ENCODE measurements at regions not wholly inside any gene's neighbourhood (a gene's known extent, or its start where the extent isn't known, plus 50 kb on each side); places are given as distances from the start of the nearest gene placed in this dataset.
A peak's percentile ranks its signal among the peaks of the same experiment; 100 is the strongest.

DNA sequence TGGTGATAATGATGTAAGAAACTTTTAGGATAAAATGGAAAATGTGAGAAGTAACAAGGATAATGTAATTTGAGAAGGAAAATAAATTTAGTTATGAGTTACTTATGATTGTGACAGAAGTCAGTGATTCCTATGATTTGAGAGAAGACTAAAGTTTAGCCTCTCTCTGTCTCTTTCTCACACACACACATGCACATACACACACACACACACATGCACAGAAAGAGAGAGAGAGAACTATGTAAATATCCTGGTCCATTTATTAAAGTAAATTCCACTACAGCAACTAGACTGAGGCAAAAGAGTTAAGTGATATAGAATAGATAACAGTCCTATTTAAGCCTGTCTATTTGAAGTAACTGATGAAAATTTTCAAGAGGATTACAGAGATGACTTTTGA is 375.2 kb downstream of the CD109 start:
- peaks cover 0 to 3% of the 10 kb centered on the region in 2 donors for H3K27me3 Mint-ChIP-seq
- no peaks in the 10 kb centered on the region for H3K36me3 Mint-ChIP-seq
- H3K4me1 Mint-ChIP-seq (ENCODE audit: low read depth in 2 of 2), result no peaks in the 10 kb centered on the region
- H3K27ac Mint-ChIP-seq, result no peak overlapping the region
- peaks cover 3% of the 10 kb centered on the region for H3K9me3 Mint-ChIP-seq
- DNase-seq (ENCODE audit: low spot score) (no peak), ATAC-seq (no peak)
- H3K4me3 Mint-ChIP-seq, result no peak overlapping the region

DNA sequence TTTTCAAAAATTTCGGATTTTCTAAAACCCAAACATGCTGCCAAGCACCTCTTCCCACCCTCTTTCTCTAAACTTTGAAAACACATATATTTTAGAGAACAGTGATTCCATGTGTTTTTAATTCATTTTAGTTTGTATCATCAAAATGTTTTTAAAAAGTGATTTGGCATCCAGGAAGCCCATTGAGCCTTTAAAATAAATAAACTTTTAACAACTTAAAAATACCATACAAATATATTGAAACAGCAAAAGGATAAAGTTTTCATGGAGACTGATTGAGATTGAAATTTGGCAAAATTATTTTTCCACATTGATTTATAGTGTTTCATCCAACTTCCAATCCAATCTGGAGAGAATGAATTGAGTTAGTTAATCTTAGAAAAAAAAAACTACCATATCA is 374.7 kb downstream of the CD109 start:
- Mint-ChIP-seq H3K27ac (no peak overlapping the region), H3K36me3 (no peaks in the 10 kb centered on the region), H3K27me3 (peaks cover 0 to 3% of the 10 kb centered on the region in 2 donors), H3K4me3 (no peak overlapping the region), H3K4me1 (ENCODE audit: low read depth in 2 of 2) (no peaks in the 10 kb centered on the region), H3K9me3 (peaks cover 3% of the 10 kb centered on the region)
- ATAC-seq (no peak), DNase-seq (ENCODE audit: low spot score) (no peak)

DNA sequence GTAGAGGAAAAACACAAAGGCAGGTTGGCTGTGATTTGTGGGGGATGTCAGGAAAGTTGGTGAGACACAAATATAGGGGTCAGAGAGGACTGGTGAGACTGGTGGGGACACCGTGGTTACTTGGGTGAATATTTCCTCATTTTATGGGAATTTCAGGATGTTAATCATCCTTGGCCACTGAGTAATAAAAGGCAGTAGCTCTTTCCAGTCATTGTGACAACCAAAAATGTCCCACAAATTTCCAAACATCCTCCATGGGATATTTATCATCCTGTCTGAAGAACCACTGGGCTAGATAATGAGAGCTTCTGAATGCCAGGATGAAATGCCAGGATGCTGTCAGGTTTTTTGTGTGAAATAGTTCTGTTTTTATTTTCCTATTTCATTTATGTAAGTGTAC is 374.1 kb downstream of the CD109 start:
- peaks cover 0 to 3% of the 10 kb centered on the region in 2 donors for H3K27me3 Mint-ChIP-seq
- no peaks in the 10 kb centered on the region for H3K4me1 Mint-ChIP-seq (ENCODE audit: low read depth in 2 of 2)
- peaks cover 3% of the 10 kb centered on the region for H3K9me3 Mint-ChIP-seq
- H3K36me3 Mint-ChIP-seq, result no peaks in the 10 kb centered on the region
- no peak for DNase-seq (ENCODE audit: low spot score)
- no peak overlapping the region for H3K4me3 Mint-ChIP-seq
- no peak for ATAC-seq
- no peak overlapping the region for H3K27ac Mint-ChIP-seq

DNA sequence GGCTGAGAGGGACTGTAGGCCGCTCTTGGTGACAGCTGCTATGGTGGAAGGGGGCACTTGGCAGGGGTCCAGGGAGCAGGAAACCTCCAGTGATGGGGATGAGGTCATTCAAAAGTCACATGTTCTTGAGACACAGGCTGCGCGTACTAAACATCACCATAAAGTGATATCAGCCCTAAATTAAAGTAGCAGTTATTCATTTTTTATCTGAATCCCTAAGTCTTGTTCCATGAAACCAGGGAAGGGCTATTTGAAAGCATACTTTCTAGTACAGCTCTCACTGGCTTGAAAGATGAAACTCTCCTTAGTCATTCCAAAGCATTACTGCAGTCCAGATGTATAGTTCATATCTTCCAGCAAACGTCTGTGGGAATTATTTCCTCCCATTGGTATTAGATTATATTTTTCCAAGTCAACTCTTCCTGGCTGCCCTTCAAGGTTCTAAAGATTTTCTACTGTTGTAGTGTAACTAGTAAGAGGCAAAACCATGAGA is 373.1 kb downstream of the CD109 start:
- H3K36me3 Mint-ChIP-seq, result no peaks in the 10 kb centered on the region
- no peak overlapping the region for H3K4me3 Mint-ChIP-seq
- no peaks in the 10 kb centered on the region for H3K4me1 Mint-ChIP-seq (ENCODE audit: low read depth in 2 of 2)
- peaks cover 3% of the 10 kb centered on the region for H3K9me3 Mint-ChIP-seq
- no peak overlapping the region for H3K27ac Mint-ChIP-seq
- no peak for ATAC-seq
- H3K27me3 Mint-ChIP-seq, result peaks cover 0 to 3% of the 10 kb centered on the region in 2 donors
- DNase-seq (ENCODE audit: low spot score), result no peak

DNA sequence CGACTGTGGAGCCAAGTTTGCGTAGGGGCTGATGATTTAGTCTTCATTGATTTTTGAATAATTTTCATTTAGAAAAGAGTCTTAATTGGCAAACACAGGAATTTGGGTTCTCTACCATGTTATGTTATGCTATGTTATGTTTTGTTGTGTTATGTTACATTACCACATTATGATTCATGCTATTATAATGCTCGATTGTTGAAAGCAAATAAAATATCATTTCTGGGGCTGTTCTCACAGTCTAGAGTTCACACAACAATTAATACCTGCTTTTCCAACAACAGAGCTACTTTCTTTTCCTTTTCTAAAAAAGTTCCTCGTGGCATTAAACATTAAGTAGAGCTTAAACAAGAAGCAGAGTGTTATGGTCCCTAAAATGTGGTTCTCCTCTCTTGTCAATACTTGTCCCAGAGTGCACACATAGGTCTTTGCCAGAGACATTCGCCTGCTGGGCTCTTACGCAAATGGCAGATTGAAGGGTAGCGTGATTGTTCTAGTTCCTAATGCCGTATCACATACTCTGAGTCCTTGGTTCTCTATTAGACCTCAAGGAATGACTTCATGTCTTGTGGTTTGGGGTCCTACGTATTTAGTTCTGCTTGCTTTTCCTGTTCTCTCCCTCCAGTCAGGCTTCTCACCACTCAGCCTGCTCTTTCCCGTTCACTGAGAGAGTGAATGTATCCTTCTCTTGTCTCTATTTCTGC is 370.3 kb downstream of the CD109 start:
- ATAC-seq (no peak), DNase-seq (ENCODE audit: low spot score) (no peak)
- no peaks in the 10 kb centered on the region for H3K4me1 Mint-ChIP-seq (ENCODE audit: low read depth in 2 of 2)
- no peak overlapping the region for H3K27ac Mint-ChIP-seq
- H3K4me3 Mint-ChIP-seq, result no peak overlapping the region
- peaks cover 3% of the 10 kb centered on the region for H3K9me3 Mint-ChIP-seq
- peaks cover 0 to 3% of the 10 kb centered on the region in 2 donors for H3K27me3 Mint-ChIP-seq
- no peaks in the 10 kb centered on the region for H3K36me3 Mint-ChIP-seq

DNA sequence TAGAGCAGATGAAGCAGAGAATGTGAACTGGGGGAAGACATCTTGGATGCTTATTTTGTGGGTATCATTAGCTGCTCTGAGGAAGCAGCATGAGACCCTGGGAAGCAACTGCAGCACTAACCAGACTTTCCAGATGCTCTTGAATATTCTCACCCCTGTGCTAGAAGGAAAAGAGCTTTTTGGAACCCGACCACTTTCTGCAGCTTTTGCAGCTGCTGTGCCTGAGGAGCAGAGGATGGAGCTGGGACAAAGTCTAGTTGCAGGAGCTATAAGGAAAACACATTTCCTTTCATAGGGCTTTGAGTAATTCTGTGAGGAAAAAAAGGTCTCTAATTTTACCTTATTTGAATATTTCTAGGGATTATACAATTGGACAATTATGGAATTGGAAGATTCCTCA is 369.7 kb downstream of the CD109 start:
- H3K27ac Mint-ChIP-seq, result no peak overlapping the region
- no peak overlapping the region for H3K4me3 Mint-ChIP-seq
- no peak for DNase-seq (ENCODE audit: low spot score)
- no peaks in the 10 kb centered on the region for H3K36me3 Mint-ChIP-seq
- peaks cover 3% of the 10 kb centered on the region for H3K9me3 Mint-ChIP-seq
- no peak for ATAC-seq
- peaks cover 0 to 3% of the 10 kb centered on the region in 2 donors for H3K27me3 Mint-ChIP-seq
- H3K4me1 Mint-ChIP-seq (ENCODE audit: low read depth in 2 of 2), result no peaks in the 10 kb centered on the region

DNA sequence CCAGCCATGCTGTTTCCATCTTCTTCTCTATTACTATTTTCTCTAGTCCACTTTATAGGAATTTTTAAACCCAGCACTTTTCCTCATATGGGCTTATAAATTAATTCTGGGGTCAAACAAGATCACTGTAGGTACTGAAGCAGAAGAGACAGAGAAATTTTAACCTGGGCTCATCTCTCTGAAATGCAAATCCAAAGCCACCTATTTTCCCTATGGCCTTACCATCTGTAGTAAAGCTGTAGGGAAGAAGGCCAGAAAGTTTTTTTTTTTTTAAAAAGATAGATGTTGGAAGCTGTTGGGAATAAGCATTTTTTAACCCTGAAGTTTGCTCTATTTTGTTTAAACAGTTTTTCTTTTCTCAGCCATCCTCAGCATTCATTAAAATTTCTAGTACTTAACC is 367.4 kb downstream of the CD109 start:
- H3K27ac Mint-ChIP-seq, result no peak overlapping the region
- H3K9me3 Mint-ChIP-seq, result peaks cover 3% of the 10 kb centered on the region
- H3K4me1 Mint-ChIP-seq (ENCODE audit: low read depth in 2 of 2), result no peaks in the 10 kb centered on the region
- DNase-seq (ENCODE audit: low spot score) (no peak), ATAC-seq (no peak)
- no peak overlapping the region for H3K4me3 Mint-ChIP-seq
- H3K27me3 Mint-ChIP-seq, result peaks cover 0 to 3% of the 10 kb centered on the region in 2 donors
- no peaks in the 10 kb centered on the region for H3K36me3 Mint-ChIP-seq

DNA sequence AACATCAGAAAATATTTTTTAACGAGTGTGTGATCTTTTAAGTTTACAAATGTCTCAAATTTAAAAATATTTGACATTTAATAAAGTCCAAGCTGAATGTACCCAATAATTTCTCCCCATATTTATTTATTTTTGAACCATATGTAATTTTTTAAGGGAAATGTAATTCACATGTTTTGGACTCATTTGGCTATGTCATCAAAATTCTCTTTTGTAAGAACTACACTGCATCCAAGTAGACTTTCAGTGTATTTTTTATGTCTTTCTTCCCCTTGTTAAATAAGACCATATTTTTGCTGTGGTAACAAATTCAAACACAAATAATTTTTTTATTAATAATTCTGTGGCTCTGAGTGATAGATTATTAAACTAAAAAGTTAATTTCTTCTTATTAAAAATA is 365.2 kb downstream of the CD109 start:
- Mint-ChIP-seq H3K27ac (no peak overlapping the region), H3K9me3 (no peaks in the 10 kb centered on the region), H3K36me3 (no peaks in the 10 kb centered on the region), H3K4me1 (ENCODE audit: low read depth in 2 of 2) (no peaks in the 10 kb centered on the region), H3K27me3 (no peaks in the 10 kb centered on the region), H3K4me3 (no peak overlapping the region)
- no peak for ATAC-seq
- no peak for DNase-seq (ENCODE audit: low spot score)

DNA sequence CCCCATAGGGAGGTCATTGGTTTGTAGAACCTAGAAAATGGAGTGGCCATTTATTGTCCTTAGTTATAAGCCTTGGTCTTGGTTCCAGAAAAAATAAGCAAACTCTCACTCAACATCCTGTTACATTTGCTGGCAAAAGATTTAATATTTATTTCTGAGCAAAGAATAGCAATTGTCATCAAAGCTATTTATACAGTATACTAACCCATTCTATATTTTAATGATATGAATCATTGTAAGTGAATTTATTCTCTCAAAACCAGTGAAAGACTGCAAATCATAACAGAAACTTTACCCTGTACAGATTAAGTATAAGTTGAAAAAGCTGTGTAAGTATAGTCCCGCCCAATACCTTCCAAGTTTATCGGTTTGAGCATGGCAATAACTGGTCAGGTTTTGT is 364.4 kb downstream of the CD109 start:
- H3K36me3 Mint-ChIP-seq, result no peaks in the 10 kb centered on the region
- H3K27me3 Mint-ChIP-seq, result no peaks in the 10 kb centered on the region
- H3K27ac Mint-ChIP-seq, result no peak overlapping the region
- ATAC-seq (no peak), DNase-seq (ENCODE audit: low spot score) (no peak)
- H3K4me3 Mint-ChIP-seq, result no peak overlapping the region
- no peaks in the 10 kb centered on the region for H3K9me3 Mint-ChIP-seq
- no peaks in the 10 kb centered on the region for H3K4me1 Mint-ChIP-seq (ENCODE audit: low read depth in 2 of 2)

DNA sequence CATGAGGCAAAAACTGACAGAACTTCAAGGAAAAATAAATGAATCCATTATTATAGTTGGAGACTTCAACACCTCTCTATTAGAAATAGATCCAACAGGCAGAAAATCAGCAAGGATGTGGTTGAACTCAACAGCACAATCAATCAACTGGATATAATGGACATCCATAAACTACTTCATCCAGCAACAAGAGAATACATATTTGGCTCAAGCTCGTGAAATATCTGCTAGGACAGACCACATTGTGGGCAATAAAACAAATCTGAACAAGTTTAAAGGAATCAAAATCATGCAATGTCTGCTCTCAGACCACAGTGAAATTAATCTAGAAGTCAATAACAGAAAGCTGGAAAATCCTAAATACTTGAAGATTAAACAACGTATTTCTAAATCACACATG is 362.6 kb downstream of the CD109 start:
- no peaks in the 10 kb centered on the region for H3K4me1 Mint-ChIP-seq (ENCODE audit: low read depth in 2 of 2)
- no peaks in the 10 kb centered on the region for H3K9me3 Mint-ChIP-seq
- ATAC-seq (no peak), DNase-seq (ENCODE audit: low spot score) (no peak)
- no peak overlapping the region for H3K4me3 Mint-ChIP-seq
- H3K27me3 Mint-ChIP-seq, result no peaks in the 10 kb centered on the region
- no peak overlapping the region for H3K27ac Mint-ChIP-seq
- no peaks in the 10 kb centered on the region for H3K36me3 Mint-ChIP-seq

DNA sequence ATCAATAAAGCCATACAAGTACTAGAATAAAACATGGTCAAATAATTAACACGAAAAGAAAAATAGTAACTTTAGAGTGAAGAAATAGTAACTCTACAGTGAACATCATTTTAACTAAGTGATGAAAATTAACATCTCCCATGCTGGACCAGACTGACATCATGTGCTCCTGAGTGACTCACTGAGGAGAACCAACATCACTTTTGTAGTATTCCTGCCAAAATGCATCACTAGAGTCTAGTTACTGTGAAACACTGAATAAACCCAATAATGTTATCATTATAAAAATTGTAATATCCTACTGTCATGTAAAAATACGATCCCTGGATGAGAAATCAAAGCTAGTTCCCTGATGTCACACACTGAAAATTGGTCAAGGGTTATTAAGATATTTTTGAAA is 361.3 kb downstream of the CD109 start:
- no peaks in the 10 kb centered on the region for H3K27me3 Mint-ChIP-seq
- no peak for ATAC-seq
- no peak overlapping the region for H3K27ac Mint-ChIP-seq

DNA sequence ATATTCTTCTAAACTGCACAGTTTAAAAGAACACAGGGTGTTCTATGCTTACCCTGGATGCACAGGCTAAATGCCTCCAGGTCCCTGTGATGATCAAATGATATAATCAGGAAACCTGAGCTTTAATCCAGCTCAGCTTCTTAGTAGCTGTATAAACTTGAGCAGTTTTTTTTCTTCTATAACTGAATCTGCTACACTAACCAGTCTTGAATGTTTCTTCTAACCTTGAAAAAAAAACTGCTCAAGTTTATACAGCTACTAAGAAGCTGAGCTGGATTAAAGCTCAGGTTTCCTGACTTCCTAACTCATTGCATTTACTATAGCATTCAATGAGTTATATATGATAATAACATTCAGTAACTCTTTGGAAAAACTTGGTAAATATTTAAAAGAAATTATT is 358.2 kb downstream of the CD109 start:
- H3K36me3 Mint-ChIP-seq, result no peaks in the 10 kb centered on the region
- no peak overlapping the region for H3K27ac Mint-ChIP-seq
- H3K4me1 Mint-ChIP-seq (ENCODE audit: low read depth in 2 of 2), result no peaks in the 10 kb centered on the region
- H3K4me3 Mint-ChIP-seq, result no peak overlapping the region
- ATAC-seq (no peak), DNase-seq (ENCODE audit: low spot score) (no peak)
- no peaks in the 10 kb centered on the region for H3K9me3 Mint-ChIP-seq
- no peaks in the 10 kb centered on the region for H3K27me3 Mint-ChIP-seq

More for the DNA sequence above, 361.3 kb downstream of the CD109 start:
- Mint-ChIP-seq H3K9me3 (no peaks in the 10 kb centered on the region), H3K36me3 (no peaks in the 10 kb centered on the region), H3K4me3 (no peak overlapping the region), H3K4me1 (ENCODE audit: low read depth in 2 of 2) (no peaks in the 10 kb centered on the region)
- no peak for DNase-seq (ENCODE audit: low spot score)

DNA sequence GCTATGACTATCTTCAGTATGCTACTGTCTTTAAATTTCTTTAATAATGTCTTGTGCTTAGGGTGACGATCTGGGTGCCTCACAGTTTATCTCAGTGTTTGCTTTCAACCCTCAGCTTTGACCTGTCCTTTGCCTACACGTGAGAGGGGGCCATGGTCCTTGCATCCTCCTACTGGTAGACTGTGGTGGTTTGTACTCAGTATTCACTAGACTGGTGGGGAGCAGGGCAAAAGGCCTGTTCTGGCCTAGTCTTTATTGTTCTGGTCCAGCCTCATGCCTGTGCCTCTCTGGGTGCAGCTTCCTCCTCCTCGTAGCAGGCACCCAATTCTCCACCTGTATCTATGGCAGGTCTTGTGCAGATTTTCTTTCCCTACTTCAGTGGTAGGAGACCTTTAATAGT is 354.9 kb downstream of the CD109 start:
- ATAC-seq (peak in 1 of 2 donors; percentile 38), DNase-seq (ENCODE audit: low spot score) (no peak)
- Mint-ChIP-seq H3K36me3 (no peaks in the 10 kb centered on the region), H3K9me3 (no peaks in the 10 kb centered on the region), H3K27ac (no peak overlapping the region), H3K4me3 (no peak overlapping the region), H3K4me1 (ENCODE audit: low read depth in 2 of 2) (no peaks in the 10 kb centered on the region), H3K27me3 (no peaks in the 10 kb centered on the region)

DNA sequence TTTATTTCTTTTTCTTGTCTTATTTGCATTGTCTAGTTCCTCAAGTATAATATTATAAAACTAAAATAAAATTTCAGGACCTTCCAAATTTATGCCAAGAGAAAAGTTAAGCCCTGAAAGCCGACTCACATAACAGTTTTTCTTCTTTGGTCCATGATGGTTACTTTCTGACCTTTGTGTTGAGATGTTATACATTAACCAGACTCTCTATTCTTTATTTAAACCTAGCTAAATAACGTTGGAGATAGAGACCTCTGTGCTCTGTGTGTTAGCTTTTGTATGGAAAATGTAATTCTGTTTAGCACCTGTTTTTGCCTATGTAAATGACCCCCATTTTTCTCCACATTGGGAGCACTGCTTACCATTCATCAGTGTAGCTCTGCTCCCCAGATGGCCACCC is 352.4 kb downstream of the CD109 start:
- no peak overlapping the region for H3K4me3 Mint-ChIP-seq
- no peaks in the 10 kb centered on the region for H3K9me3 Mint-ChIP-seq
- no peak for DNase-seq (ENCODE audit: low spot score)
- ATAC-seq, result no peak
- no peak overlapping the region for H3K27ac Mint-ChIP-seq
- H3K4me1 Mint-ChIP-seq (ENCODE audit: low read depth in 2 of 2), result no peaks in the 10 kb centered on the region
- no peaks in the 10 kb centered on the region for H3K27me3 Mint-ChIP-seq
- H3K36me3 Mint-ChIP-seq, result no peaks in the 10 kb centered on the region

All from natural killer cell treated with Interleukin-12 subunit alpha and Interleukin-12 subunit beta and Interleukin-15 and Interleukin-18, amount 100 ng/mL, for 72 hours (primary cell).